ENCODE measurements at regions not wholly inside any gene's neighbourhood (a gene's known extent, or its start where the extent isn't known, plus 50 kb on each side); places are given as distances from the start of the nearest gene placed in this dataset.

DNA sequence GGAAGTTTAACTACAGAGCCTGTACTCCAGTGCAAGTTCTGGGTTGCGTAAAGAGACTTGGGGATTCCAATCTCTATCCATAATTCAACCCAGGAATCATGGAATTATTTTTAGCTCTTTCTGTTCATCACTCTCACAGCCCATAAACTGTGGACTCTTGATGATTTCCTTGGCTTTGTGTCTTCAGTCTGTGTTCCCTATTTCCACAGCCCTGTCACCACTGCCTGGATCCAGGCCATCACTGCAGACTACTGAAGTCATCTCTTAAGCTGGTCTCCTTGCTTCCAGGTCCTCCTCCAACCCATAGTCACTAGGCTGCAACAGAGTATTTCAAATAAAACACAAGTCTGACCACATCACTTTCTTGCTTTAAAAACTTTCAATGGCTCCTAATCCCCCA is 211.7 kb downstream of the PLK2 start:
- TF ChIP-seq YY1 (IDR thresholded peaks at IDR 0.05; ENCODE audit: insufficient read depth, insufficient read length) (no peak), SUZ12 (IDR thresholded peaks at IDR 0.05; ENCODE audit: extremely low read depth, insufficient read depth, insufficient read length) (no peak)
